ENCODE measurements at regions not wholly inside any gene's neighbourhood (a gene's known extent, or its start where the extent isn't known, plus 50 kb on each side); places are given as distances from the start of the nearest gene placed in this dataset.

- H3K9me3 ChIP-seq: no peaks in the 10 kb centered on the region
- DNase-seq (ENCODE audit: low spot score) (no peak), ATAC-seq (ENCODE audit: insufficient number of reproducible peaks, low FRiP score, low read depth) (no peak)
- H3K36me3 ChIP-seq: no peaks in the 10 kb centered on the region
- no peaks in the 10 kb centered on the region for H3K27me3 ChIP-seq (replicated peaks; ENCODE audit: insufficient read depth)
- H3K4me3 ChIP-seq: no peak overlapping the region
- TF ChIP-seq CTCF (IDR thresholded peaks at IDR 0.05): no peak
- H3K27ac ChIP-seq: no peak overlapping the region
- no peaks in the 10 kb centered on the region for H3K4me1 ChIP-seq (ENCODE audit: control insufficient read depth in 1 of 2, low read depth in 2 of 2)
These were observed 58.5 kb upstream of the SIPA1L2 start for GRCh38 chr1:232688398-232688797.

- ATAC-seq (ENCODE audit: insufficient number of reproducible peaks, low FRiP score, low read depth) (no peak), DNase-seq (ENCODE audit: low spot score) (no peak)
- no peaks in the 10 kb centered on the region for H3K36me3 ChIP-seq
- H3K9me3 ChIP-seq: no peaks in the 10 kb centered on the region
- TF ChIP-seq CTCF (IDR thresholded peaks at IDR 0.05): no peak
- H3K27me3 ChIP-seq (replicated peaks; ENCODE audit: insufficient read depth): no peaks in the 10 kb centered on the region
- no peak overlapping the region for H3K27ac ChIP-seq
- H3K4me3 ChIP-seq: no peak overlapping the region
- H3K4me1 ChIP-seq (ENCODE audit: control insufficient read depth in 1 of 2, low read depth in 2 of 2): no peaks in the 10 kb centered on the region
These were observed 59.8 kb upstream of the SIPA1L2 start for GRCh38 chr1:232689711-232690110.

GRCh38 chr1:232690285-232690935, 60.5 kb upstream of the SIPA1L2 start:
- H3K27me3 ChIP-seq (replicated peaks; ENCODE audit: insufficient read depth): no peaks in the 10 kb centered on the region
- DNase-seq (ENCODE audit: low spot score): no peak
- no peak overlapping the region for H3K4me3 ChIP-seq
- H3K27ac ChIP-seq: no peak overlapping the region
- no peak for TF ChIP-seq CTCF (IDR thresholded peaks at IDR 0.05)
- H3K9me3 ChIP-seq: no peaks in the 10 kb centered on the region
- ATAC-seq (ENCODE audit: insufficient number of reproducible peaks, low FRiP score, low read depth): no peak
- H3K36me3 ChIP-seq: no peaks in the 10 kb centered on the region
- H3K4me1 ChIP-seq (ENCODE audit: control insufficient read depth in 1 of 2, low read depth in 2 of 2): no peaks in the 10 kb centered on the region

GRCh38 chr1:232694475-232694874, 64.5 kb upstream of the SIPA1L2 start:
- ATAC-seq (ENCODE audit: insufficient number of reproducible peaks, low FRiP score, low read depth) (no peak), DNase-seq (ENCODE audit: low spot score) (no peak)
- no peaks in the 10 kb centered on the region for H3K9me3 ChIP-seq
- TF ChIP-seq CTCF (IDR thresholded peaks at IDR 0.05): no peak
- H3K27ac ChIP-seq: no peak overlapping the region
- H3K4me1 ChIP-seq (ENCODE audit: control insufficient read depth in 1 of 2, low read depth in 2 of 2): no peaks in the 10 kb centered on the region
- H3K27me3 ChIP-seq (replicated peaks; ENCODE audit: insufficient read depth): no peaks in the 10 kb centered on the region
- no peak overlapping the region for H3K4me3 ChIP-seq
- no peaks in the 10 kb centered on the region for H3K36me3 ChIP-seq

GRCh38 chr1:232695621-232696385, 65.9 kb upstream of the SIPA1L2 start:
- H3K4me3 ChIP-seq: no peak overlapping the region
- H3K36me3 ChIP-seq: no peaks in the 10 kb centered on the region
- no peak overlapping the region for H3K27ac ChIP-seq
- no peaks in the 10 kb centered on the region for H3K4me1 ChIP-seq (ENCODE audit: control insufficient read depth in 1 of 2, low read depth in 2 of 2)
- H3K27me3 ChIP-seq (replicated peaks; ENCODE audit: insufficient read depth): no peaks in the 10 kb centered on the region
- TF ChIP-seq CTCF (IDR thresholded peaks at IDR 0.05): no peak
- no peaks in the 10 kb centered on the region for H3K9me3 ChIP-seq
- no peak for DNase-seq (ENCODE audit: low spot score)
- ATAC-seq (ENCODE audit: insufficient number of reproducible peaks, low FRiP score, low read depth): no peak
